ENCODE measurements at regions not wholly inside any gene's neighbourhood (a gene's known extent, or its start where the extent isn't known, plus 50 kb on each side); places are given as distances from the start of the nearest gene placed in this dataset.

- no peak for DNase-seq (ENCODE audit: low read depth in 2 of 2)
These were observed 636.3 kb downstream of the LTN1 start for GRCh38 chr21:28356422-28356821.

DNA sequence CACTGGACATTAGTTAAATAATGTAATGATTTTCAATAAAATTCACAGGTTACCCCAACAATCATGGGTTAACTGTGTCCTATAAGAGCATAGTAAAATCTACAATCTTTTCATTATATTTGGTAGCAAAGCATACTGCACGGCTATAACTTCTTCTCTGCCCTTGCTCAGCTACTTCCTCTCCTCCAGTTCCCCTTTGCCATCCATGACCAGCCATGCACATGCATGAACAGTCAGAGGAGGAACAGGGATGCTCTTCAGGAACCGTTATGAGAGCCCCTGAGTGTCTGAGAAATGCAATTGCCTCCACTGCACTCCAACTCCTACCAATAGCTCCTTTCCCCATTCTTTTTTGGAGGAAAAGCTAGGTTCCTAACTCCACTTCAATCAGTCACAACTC is 646.7 kb downstream of the LTN1 start:
- DNase-seq (ENCODE audit: low read depth in 2 of 2), result no peak

GRCh38 chr21:28344985-28345384 is 647.7 kb downstream of the LTN1 start:
- no peak for DNase-seq (ENCODE audit: low read depth in 2 of 2)

GRCh38 chr21:28342212-28342810 is 650.4 kb downstream of the LTN1 start:
- DNase-seq (ENCODE audit: low read depth in 2 of 2), result no peak

- no peak for DNase-seq (ENCODE audit: low read depth in 2 of 2)
These were observed 653.3 kb downstream of the LTN1 start for GRCh38 chr21:28339403-28339802.

- DNase-seq (ENCODE audit: low read depth in 2 of 2), result no peak
These were observed 653.9 kb downstream of the LTN1 start for GRCh38 chr21:28338701-28339305.

DNA sequence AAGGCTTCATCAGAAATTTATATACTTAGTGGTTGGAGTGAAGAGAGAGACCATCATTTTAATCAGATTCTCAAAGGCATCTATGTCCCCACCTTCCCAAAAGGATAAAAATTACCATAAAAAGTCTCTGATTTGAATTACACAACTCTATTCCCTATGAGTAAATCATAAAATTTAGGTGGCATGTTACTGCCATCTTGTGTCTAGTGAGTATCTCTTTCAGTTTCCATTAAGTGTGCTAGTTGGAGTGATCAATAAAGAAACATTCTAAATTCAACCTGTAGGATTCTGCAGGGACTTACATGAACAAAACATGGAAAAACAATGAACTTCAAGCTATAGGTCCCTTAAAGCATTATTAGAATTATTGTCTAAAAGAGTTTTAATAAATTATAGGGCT is 655.4 kb downstream of the LTN1 start:
- DNase-seq (ENCODE audit: low read depth in 2 of 2), result no peak

- no peak for DNase-seq (ENCODE audit: low read depth in 2 of 2)
These were observed 656.4 kb downstream of the LTN1 start for GRCh38 chr21:28336314-28336713.

GRCh38 chr21:28334407-28334806 is 658.3 kb downstream of the LTN1 start:
- no peak for DNase-seq (ENCODE audit: low read depth in 2 of 2)

DNA sequence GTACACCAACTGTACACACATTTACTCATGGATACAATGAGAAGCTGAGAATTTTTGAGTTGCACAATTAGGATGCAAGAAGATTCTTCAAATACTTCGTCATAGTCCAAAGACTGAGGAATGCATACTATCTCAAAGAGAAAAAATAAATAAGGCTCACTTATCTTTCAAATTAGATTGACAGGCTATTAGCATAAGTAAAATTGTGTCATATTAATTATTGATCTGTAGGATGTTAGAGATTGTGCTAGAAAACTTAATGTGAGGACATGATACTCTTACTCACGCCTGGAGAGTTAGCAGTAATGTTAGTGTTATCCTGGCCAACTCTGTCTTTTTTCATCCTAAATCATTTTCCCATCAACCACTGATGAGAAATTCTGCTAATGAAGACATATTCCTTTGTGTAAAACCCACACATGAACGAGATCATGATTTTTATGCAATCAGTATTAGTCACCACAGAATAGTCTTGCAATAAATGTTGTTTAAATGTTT is 659.0 kb downstream of the LTN1 start:
- DNase-seq (ENCODE audit: low read depth in 2 of 2), result no peak

- DNase-seq (ENCODE audit: low read depth in 2 of 2), result no peak
These were observed 659.9 kb downstream of the LTN1 start for GRCh38 chr21:28332796-28333195.

DNA sequence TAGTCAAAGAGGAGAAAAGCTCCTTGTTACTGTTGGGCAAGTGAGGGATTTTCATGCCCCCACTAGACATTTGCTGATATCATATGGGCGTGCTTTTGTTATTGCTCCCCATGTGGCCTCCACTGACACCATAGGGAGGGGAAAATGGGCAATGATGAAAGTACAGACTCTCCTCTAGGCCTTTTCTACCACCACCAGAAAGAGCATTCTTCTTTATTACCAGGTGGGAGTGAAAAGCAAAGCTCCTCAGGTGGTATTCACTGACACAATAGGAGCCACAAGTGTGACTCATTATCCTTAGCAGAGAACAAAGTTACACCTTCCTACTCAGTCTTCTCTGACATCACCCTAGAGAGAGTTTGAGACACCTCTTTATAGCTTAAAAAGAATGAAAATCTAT is 667.1 kb downstream of the LTN1 start:
- no peak for DNase-seq (ENCODE audit: low read depth in 2 of 2)

DNA sequence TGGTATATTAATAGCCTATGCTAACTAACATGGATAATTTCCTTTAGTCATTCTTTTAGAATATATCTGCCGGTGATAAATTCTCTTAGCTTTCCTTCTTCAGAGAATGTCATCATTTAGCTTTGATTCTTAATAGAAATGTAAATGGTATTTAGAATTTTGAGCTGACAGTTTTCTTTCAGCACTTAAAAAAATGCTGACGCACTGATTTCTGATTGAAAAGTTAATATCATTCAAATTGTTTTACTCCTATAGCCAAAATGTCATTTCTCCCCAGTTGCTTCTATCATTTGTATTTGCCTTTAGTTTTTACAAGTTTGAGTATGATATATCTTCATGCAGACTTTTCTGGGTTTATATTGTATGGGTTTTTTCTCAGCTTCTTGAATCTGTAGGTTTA is 668.0 kb downstream of the LTN1 start:
- no peak for DNase-seq (ENCODE audit: low read depth in 2 of 2)

- DNase-seq (ENCODE audit: low read depth in 2 of 2), result no peak
These were observed 675.3 kb downstream of the LTN1 start for GRCh38 chr21:28317177-28317950.

DNA sequence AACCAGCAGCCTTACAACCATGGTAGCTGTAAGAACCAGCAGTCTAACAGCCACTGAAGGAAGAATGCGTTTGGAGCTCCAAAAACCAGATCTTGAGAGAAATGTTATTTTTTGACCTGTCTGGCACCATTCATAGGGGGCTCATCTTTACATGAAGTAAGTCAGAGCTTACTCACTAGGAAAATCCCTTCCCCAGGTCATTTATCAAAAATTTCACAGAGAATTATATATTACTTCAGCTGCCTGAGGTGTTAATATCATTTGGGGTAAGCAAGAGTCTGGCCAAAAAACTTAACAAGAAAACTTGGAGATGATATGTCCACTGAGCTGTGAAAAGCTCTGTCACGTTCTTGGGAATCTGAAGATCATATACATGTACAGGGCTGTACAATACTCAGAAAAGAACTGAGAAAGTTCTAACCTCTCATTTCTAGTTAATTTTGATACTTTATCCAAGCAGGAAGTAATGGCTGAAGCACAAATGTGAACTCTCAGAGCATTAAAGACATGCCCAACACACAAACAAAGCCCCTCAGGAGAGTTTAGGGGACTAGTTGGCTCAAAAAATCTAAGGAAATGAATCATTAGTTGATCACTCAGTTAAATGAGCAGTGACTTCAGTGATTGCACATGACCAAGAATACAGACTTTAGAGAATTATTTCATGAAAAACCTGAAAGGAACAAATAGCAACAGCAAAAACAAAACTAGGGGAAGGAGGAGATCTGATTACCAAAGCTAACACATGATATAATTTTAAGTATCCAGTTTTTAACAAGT is 681.1 kb downstream of the LTN1 start:
- DNase-seq (ENCODE audit: low read depth in 2 of 2), result no peak

DNA sequence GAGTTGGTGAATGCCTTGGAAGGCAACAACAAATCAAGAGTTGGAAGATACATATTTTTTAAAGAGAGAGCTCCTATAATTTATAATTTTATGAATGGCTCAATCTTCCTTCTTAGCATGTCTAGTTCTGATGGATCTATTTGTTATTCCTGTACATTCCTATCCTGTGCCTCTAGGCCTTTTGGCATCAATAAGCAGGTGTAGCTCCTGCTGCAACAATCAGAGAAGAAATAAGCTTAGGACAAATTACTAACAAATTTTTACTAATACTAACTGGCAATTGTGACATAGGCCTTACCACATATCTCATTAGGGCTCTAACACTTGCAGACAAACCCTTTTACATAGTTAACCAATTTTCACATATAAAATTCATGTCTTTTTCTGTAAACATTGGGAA is 682.0 kb downstream of the LTN1 start:
- no peak for DNase-seq (ENCODE audit: low read depth in 2 of 2)

DNA sequence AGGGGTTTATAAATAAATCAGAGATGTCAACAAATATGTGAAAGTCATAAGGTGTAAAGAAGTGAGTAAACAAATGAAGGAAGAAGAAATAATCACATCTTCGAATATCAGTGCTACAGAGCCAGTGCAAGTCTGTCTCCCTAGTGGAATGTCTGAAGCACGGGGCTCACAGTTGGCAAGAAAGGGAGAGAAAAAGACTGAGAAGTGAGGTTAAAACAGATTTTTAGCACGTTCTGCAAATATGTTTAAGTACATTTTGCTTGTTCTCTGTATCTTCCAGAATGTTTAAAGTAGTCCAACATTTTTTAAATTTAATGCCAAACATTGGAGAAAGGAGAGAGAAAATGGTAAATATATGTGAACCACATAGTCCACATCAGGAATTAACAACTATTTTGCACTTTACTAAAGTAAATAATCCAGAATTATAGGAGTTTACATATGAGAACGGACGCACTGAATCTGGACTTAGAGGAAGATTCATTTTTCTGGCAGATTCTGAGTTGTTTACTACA is 682.4 kb downstream of the LTN1 start:
- no peak for DNase-seq (ENCODE audit: low read depth in 2 of 2)

DNA sequence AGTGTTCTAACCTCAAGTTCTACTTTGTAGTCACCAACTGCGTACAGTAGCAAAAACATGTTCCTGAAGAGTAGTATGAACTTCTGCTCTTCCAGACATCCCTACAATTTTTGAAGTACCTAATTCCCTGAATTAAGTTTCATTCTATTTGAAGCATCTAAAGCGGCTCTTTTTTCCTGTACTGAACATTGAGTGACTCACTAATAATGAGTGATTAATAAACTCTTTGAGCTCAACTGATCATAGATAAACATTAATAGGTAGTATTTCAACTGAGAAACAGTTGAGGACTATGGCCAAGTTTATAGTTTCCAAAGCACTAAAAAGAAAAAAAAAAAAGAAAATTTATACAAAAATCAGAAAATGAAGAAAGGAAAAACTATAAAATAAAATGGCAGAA is 683.1 kb downstream of the LTN1 start:
- no peak for DNase-seq (ENCODE audit: low read depth in 2 of 2)

GRCh38 chr21:28308516-28308915 is 684.2 kb downstream of the LTN1 start:
- no peak for DNase-seq (ENCODE audit: low read depth in 2 of 2)

DNA sequence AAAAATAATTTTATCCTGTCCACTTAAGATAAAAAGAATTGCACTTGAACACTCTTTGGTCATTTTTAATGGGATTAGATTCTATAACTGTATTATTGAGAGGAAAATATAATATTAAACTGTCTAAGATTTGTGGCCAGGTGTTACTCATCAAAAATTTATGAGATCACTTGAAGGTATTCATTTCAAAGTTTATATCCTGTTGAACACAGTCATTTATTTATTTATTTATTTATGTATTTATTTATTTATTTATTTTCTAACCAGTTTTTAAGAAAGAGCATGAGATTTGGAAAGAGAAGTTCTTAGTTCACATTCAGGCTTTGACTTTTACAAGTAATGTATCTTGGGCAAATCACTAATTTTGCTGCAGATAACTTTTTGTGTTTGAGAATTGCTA is 692.7 kb downstream of the LTN1 start:
- no peak for DNase-seq (ENCODE audit: low read depth in 2 of 2)

DNA sequence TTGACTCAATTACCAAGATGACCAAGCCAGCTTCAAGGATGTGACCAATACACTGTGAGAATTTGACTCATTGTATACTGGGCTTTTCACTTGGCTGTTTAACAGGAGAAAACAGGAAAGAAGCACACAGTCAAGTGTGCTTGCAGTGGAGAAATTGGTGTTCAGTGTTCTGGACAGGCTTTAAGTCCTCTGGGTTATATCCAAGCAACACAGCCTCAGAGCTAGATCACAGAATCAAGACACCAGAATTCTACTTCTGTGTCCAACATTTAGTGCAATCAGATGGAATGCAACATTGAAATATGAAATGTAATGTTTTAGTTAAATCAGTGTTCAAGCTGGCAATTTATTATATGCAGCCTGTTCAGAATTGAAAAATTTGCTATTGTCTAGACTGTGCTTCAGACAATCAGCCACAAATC is 694.4 kb downstream of the LTN1 start:
- no peak for DNase-seq (ENCODE audit: low read depth in 2 of 2)

GRCh38 chr21:28294051-28294450 is 698.6 kb downstream of the LTN1 start:
- DNase-seq (ENCODE audit: low read depth in 2 of 2), result no peak

All from stimulated activated CD4-positive, alpha-beta T cell treated with anti-CD3 and anti-CD28 coated beads, Interleukin-1b, Interleukin-23, amount 100 ng/mL, for 1 hour (primary cell).